Liver (tissue), 8 donors: ENCODE measurements at regions not wholly inside any gene's neighbourhood (a gene's known extent, or its start where the extent isn't known, plus 50 kb on each side); places are given as distances from the start of the nearest gene placed in this dataset.

ENCODE experiments used
- DNase-seq: peaks from one replicate; pipeline ENCODE4 v3.0.0-alpha.2; 2017; ENCODE audit warnings: low spot score
- H3K27ac ChIP-seq, 2 donors: one replicate each; pipeline ENCODE4 v1.7.0; 2013; ENCODE audit warnings: inconsistent platforms in 2 of 2, low read length in 2 of 2, control low read depth in 1 of 2, low read depth in 1 of 2, mild to moderate bottlenecking in 1 of 2
- H3K27me3 ChIP-seq, 4 donors: one replicate each; pipeline versions ENCODE4 v1.6.1 to v1.7.0; 2013; ENCODE audit warnings: low read length in 3 of 4, inconsistent platforms in 1 of 4, mild to moderate bottlenecking in 1 of 4, moderate library complexity in 1 of 4; ENCODE audit not compliant: control insufficient read depth in 4 of 4, insufficient read depth in 4 of 4
- H3K36me3 ChIP-seq, 4 donors: one replicate each; pipeline versions ENCODE4 v1.6.1 to v1.7.0; 2013; ENCODE audit warnings: low read length in 3 of 4, mild to moderate bottlenecking in 3 of 4, low read depth in 1 of 4, moderate library complexity in 1 of 4; ENCODE audit not compliant: control insufficient read depth in 4 of 4, insufficient read depth in 3 of 4
- H3K4me1 ChIP-seq, 4 donors: one replicate each; pipeline versions ENCODE4 v1.6.1 to v1.7.0; 2013; ENCODE audit warnings: low read length in 3 of 4, mild to moderate bottlenecking in 3 of 4, moderate library complexity in 1 of 4; ENCODE audit not compliant: control insufficient read depth in 4 of 4, insufficient read depth in 4 of 4
- H3K4me3 ChIP-seq, 3 donors: one replicate each; pipeline versions ENCODE4 v1.6.1 to v1.7.0; 2013; ENCODE audit warnings: low read length in 3 of 3, control low read depth in 1 of 3, low read depth in 1 of 3, mild to moderate bottlenecking in 1 of 3
- H3K9ac ChIP-seq, 2 donors: one replicate each; pipeline ENCODE4 v1.7.0; 2013; ENCODE audit warnings: low read length in 2 of 2, mild to moderate bottlenecking in 2 of 2, moderate library complexity in 2 of 2, control low read depth in 1 of 2, low read depth in 1 of 2
- H3K9me3 ChIP-seq, 4 donors: one replicate each; pipeline versions ENCODE4 v1.6.1 to v1.7.0; 2013; ENCODE audit warnings: low read length in 3 of 4; ENCODE audit not compliant: control insufficient read depth in 4 of 4
- EGR1 ChIP-seq, 2 donors: IDR thresholded peaks; 2 replicates each; pipeline ENCODE4 v1.6.1; 2016 to 2018; ENCODE audit warnings: antibody characterized with exemption in 2 of 2, low read depth in 2 of 2
- FOXA1 ChIP-seq: IDR thresholded peaks from 2 replicates; pipeline ENCODE4 v1.6.1; 2016; ENCODE audit warnings: antibody characterized with exemption
- GABPA ChIP-seq, 2 donors: IDR thresholded peaks in 1 of 2; conservative IDR thresholded peaks in 1 of 2; 2 replicates each; pipeline ENCODE4 v1.6.1; 2016; ENCODE audit warnings: antibody characterized with exemption in 2 of 2, mild to moderate bottlenecking in 1 of 2, moderate library complexity in 1 of 2
- HNF4G ChIP-seq: IDR thresholded peaks from 2 replicates; pipeline ENCODE4 v1.6.1; 2016; ENCODE audit warnings: antibody characterized with exemption
- JUND ChIP-seq, 2 donors: IDR thresholded peaks; 2 replicates each; pipeline ENCODE4 v1.6.1; 2016; ENCODE audit warnings: antibody characterized with exemption in 2 of 2
- RAD21 ChIP-seq, 2 donors: IDR thresholded peaks; 2 replicates each; pipeline ENCODE4 v1.6.1; 2016; ENCODE audit warnings: antibody characterized with exemption in 2 of 2, mild to moderate bottlenecking in 2 of 2
- RXRA ChIP-seq, 2 donors: IDR thresholded peaks; 2 replicates each; pipeline ENCODE4 v1.6.1; 2017 to 2018; ENCODE audit warnings: antibody characterized with exemption in 2 of 2, mild to moderate bottlenecking in 1 of 2
- TAF1 ChIP-seq: conservative IDR thresholded peaks from 2 replicates; pipeline ENCODE4 v1.6.1; 2016; ENCODE audit warnings: antibody characterized with exemption, mild to moderate bottlenecking
- YY1 ChIP-seq: IDR thresholded peaks from 2 replicates; pipeline ENCODE4 v1.6.1; 2016; ENCODE audit warnings: antibody characterized with exemption, mild to moderate bottlenecking
- WGBS: extraction: QIAGEN DNeasy Blood & Tissue Kit; methylation state at CpG from one replicate; pipeline ENCODE4 v1.1.7; 2013; 5-methylcytosine and 5-hydroxymethylcytosine counted together
- TF ChIP-seq, protein P1 (sequence below): IDR thresholded peaks from 2 replicates; pipeline ENCODE4 v1.6.1; 2016; ENCODE audit warnings: antibody characterized with exemption, mild to moderate bottlenecking
- TF ChIP-seq, protein P2 (sequence below): fragments of 150-350 bp; IDR thresholded peaks from 2 replicates; pipeline ENCODE4 v1.5.1; 2017; ENCODE audit warnings: improper control_type of control experiment, low read depth, low read length; ENCODE audit not compliant: missing input control
- TF ChIP-seq, protein P3 (sequence below): IDR thresholded peaks from 2 replicates; pipeline ENCODE4 v1.6.1; 2016; ENCODE audit warnings: antibody characterized with exemption
- TF ChIP-seq, protein P4 (sequence below): IDR thresholded peaks from 2 replicates; pipeline ENCODE4 v1.6.1; 2016; ENCODE audit warnings: antibody characterized with exemption
- donor health status: healthy.
- donor health status: healthy.
- donor health status: healthy.
- donor health status: healthy.
- donor health status: healthy.

DNA sequence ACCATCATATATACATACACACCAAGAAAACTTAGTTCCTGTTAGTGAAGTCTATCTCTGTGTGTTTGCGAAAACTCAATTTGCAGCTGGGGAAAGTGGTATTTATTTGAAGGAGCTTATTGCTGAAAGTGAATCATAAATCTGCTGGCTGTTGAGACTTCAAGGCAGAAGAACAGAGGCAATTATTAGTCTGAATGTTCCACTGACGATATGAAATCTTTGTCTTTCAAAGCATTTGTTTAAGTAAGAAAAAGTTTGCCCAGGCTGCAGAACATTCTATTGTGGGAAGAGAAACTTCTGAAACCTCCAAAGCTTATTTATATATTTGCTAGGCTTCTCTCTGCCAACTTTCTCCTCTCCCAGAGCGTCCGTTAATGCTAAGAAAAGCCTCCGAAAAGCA is 255.7 kb upstream of the TMPO start:
- H3K4me3 ChIP-seq: no peak overlapping the region
- WGBS: 70% methylated on average over 5 of the region's 5 CpGs
- no peaks in the 10 kb centered on the region for H3K4me1 ChIP-seq
- no peak overlapping the region for H3K9ac ChIP-seq
- H3K36me3 ChIP-seq: no peaks in the 10 kb centered on the region
- H3K27me3 ChIP-seq: no peaks in the 10 kb centered on the region
- H3K27ac ChIP-seq: no peak overlapping the region
- H3K9me3 ChIP-seq: no peaks in the 10 kb centered on the region
- TF ChIP-seq HNF4G (no peak), RAD21 (IDR thresholded peaks at IDR 0.05) (no peak), JUND (IDR thresholded peaks at IDR 0.05) (no peak), GABPA (IDR thresholded peaks at IDR 0.05 in 1 of 2, conservative IDR thresholded peaks at IDR 0.05 in 1 of 2) (no peak)
- TF ChIP-seq, protein P1, sequence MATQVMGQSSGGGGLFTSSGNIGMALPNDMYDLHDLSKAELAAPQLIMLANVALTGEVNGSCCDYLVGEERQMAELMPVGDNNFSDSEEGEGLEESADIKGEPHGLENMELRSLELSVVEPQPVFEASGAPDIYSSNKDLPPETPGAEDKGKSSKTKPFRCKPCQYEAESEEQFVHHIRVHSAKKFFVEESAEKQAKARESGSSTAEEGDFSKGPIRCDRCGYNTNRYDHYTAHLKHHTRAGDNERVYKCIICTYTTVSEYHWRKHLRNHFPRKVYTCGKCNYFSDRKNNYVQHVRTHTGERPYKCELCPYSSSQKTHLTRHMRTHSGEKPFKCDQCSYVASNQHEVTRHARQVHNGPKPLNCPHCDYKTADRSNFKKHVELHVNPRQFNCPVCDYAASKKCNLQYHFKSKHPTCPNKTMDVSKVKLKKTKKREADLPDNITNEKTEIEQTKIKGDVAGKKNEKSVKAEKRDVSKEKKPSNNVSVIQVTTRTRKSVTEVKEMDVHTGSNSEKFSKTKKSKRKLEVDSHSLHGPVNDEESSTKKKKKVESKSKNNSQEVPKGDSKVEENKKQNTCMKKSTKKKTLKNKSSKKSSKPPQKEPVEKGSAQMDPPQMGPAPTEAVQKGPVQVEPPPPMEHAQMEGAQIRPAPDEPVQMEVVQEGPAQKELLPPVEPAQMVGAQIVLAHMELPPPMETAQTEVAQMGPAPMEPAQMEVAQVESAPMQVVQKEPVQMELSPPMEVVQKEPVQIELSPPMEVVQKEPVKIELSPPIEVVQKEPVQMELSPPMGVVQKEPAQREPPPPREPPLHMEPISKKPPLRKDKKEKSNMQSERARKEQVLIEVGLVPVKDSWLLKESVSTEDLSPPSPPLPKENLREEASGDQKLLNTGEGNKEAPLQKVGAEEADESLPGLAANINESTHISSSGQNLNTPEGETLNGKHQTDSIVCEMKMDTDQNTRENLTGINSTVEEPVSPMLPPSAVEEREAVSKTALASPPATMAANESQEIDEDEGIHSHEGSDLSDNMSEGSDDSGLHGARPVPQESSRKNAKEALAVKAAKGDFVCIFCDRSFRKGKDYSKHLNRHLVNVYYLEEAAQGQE: no peak
- no peak for DNase-seq

DNA sequence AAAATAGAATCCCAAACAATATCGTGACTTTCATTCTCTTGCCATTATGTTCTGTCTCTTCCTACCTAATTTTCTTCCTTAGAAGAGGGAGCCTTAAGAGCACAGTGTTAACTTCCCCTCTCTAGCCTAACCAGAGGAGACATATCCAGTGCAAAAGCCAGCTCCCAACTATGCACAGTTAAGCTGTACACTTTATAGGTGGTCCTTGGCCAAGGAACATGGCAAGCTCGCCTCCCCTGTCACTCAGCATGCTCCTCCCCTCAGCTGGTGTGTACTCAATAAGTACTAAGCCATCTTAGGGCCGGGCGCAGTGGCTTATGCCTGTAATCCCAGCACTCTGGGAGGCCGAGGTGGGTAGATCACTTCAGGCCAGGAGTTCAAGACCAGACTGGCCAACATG is 255.1 kb upstream of the TMPO start:
- Histone ChIP-seq H3K27me3 (no peaks in the 10 kb centered on the region), H3K4me1 (no peaks in the 10 kb centered on the region), H3K9me3 (no peaks in the 10 kb centered on the region), H3K36me3 (no peaks in the 10 kb centered on the region), H3K4me3 (no peak overlapping the region), H3K9ac (no peak overlapping the region), H3K27ac (no peak overlapping the region)
- DNase-seq: no peak
- WGBS: 76% methylated on average over 5 of the region's 5 CpGs
- no peak for TF ChIP-seq YY1
- TF ChIP-seq, protein P2, sequence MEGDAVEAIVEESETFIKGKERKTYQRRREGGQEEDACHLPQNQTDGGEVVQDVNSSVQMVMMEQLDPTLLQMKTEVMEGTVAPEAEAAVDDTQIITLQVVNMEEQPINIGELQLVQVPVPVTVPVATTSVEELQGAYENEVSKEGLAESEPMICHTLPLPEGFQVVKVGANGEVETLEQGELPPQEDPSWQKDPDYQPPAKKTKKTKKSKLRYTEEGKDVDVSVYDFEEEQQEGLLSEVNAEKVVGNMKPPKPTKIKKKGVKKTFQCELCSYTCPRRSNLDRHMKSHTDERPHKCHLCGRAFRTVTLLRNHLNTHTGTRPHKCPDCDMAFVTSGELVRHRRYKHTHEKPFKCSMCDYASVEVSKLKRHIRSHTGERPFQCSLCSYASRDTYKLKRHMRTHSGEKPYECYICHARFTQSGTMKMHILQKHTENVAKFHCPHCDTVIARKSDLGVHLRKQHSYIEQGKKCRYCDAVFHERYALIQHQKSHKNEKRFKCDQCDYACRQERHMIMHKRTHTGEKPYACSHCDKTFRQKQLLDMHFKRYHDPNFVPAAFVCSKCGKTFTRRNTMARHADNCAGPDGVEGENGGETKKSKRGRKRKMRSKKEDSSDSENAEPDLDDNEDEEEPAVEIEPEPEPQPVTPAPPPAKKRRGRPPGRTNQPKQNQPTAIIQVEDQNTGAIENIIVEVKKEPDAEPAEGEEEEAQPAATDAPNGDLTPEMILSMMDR: no peak
- no peak for TF ChIP-seq FOXA1
- TF ChIP-seq, protein P3, sequence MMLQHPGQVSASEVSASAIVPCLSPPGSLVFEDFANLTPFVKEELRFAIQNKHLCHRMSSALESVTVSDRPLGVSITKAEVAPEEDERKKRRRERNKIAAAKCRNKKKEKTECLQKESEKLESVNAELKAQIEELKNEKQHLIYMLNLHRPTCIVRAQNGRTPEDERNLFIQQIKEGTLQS: no peak
- no peak for TF ChIP-seq RAD21 (IDR thresholded peaks at IDR 0.05)
- TF ChIP-seq TAF1: no peak
- TF ChIP-seq EGR1 (IDR thresholded peaks at IDR 0.05; ENCODE audit: low read depth in 2 of 2): no peak
- no peak for TF ChIP-seq RXRA (IDR thresholded peaks at IDR 0.05)
- no peak for TF ChIP-seq GABPA (IDR thresholded peaks at IDR 0.05 in 1 of 2, conservative IDR thresholded peaks at IDR 0.05 in 1 of 2)
- TF ChIP-seq, protein P4, sequence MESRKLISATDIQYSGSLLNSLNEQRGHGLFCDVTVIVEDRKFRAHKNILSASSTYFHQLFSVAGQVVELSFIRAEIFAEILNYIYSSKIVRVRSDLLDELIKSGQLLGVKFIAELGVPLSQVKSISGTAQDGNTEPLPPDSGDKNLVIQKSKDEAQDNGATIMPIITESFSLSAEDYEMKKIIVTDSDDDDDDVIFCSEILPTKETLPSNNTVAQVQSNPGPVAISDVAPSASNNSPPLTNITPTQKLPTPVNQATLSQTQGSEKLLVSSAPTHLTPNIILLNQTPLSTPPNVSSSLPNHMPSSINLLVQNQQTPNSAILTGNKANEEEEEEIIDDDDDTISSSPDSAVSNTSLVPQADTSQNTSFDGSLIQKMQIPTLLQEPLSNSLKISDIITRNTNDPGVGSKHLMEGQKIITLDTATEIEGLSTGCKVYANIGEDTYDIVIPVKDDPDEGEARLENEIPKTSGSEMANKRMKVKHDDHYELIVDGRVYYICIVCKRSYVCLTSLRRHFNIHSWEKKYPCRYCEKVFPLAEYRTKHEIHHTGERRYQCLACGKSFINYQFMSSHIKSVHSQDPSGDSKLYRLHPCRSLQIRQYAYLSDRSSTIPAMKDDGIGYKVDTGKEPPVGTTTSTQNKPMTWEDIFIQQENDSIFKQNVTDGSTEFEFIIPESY: no peak
